HFF-Myc (cell line): ENCODE measurements at regions not wholly inside any gene's neighbourhood (a gene's known extent, or its start where the extent isn't known, plus 50 kb on each side); places are given as distances from the start of the nearest gene placed in this dataset.

Source experiments
- DNase-seq: peaks from one replicate; pipeline ENCODE4 v3.0.0-alpha.2; 2011; ENCODE audit warnings: low read depth; ENCODE audit errors: extremely low read depth
- H3K4me3 ChIP-seq: replicated peaks from 2 replicates; pipeline ENCODE4 v1.5.1; 2011; ENCODE audit warnings: low read depth, mild to moderate bottlenecking, control low read depth, low read length
- TF ChIP-seq, protein P1 (sequence below): IDR thresholded peaks from 2 replicates; pipeline ENCODE4 v1.5.1; 2012; ENCODE audit warnings: mild to moderate bottlenecking, low read depth, low read length, control low read depth; ENCODE audit errors: missing control alignments

DNA sequence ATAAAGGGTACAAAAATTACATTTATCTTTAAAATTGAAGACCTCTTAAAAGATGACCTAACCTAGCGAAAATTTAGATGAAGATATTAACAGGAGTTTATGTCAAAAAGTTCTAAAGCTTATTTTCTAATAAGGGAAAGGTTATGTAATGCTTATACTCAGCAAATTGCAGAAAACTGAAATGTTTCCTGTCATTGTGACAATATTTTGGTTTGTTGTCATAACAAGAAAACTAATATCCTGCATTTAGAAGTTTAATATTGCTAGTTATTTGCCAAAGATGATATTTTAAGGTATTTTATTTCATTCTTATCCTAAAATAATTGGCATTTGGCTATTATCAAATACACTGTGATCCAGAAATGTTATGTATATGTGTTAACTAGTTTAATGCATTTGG is 294.5 kb downstream of the C3orf38 start:
- no peak for DNase-seq
- TF ChIP-seq, protein P1, sequence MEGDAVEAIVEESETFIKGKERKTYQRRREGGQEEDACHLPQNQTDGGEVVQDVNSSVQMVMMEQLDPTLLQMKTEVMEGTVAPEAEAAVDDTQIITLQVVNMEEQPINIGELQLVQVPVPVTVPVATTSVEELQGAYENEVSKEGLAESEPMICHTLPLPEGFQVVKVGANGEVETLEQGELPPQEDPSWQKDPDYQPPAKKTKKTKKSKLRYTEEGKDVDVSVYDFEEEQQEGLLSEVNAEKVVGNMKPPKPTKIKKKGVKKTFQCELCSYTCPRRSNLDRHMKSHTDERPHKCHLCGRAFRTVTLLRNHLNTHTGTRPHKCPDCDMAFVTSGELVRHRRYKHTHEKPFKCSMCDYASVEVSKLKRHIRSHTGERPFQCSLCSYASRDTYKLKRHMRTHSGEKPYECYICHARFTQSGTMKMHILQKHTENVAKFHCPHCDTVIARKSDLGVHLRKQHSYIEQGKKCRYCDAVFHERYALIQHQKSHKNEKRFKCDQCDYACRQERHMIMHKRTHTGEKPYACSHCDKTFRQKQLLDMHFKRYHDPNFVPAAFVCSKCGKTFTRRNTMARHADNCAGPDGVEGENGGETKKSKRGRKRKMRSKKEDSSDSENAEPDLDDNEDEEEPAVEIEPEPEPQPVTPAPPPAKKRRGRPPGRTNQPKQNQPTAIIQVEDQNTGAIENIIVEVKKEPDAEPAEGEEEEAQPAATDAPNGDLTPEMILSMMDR = no peak
- no peak overlapping the region for H3K4me3 ChIP-seq

DNA sequence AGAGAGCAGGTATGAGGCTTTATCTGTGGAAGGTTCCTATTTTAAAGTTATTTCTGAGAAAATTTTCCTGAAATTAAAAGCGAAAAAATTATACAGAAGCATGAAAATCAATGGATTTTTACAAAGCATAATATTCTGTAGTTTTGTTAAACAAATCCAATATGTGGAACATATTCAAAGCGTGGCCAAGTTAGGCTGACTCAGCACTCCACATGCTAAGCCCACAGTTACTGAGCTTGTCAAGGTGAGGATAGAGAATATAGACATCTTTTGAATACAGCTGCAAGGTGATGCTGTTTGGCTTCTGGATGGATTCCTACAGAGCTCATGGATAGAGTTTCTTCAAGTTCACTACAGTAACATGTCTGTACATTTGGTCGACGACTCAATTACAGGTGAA is 302.5 kb downstream of the C3orf38 start:
- TF ChIP-seq, protein P1 = no peak
- DNase-seq = no peak
- no peak overlapping the region for H3K4me3 ChIP-seq

DNA sequence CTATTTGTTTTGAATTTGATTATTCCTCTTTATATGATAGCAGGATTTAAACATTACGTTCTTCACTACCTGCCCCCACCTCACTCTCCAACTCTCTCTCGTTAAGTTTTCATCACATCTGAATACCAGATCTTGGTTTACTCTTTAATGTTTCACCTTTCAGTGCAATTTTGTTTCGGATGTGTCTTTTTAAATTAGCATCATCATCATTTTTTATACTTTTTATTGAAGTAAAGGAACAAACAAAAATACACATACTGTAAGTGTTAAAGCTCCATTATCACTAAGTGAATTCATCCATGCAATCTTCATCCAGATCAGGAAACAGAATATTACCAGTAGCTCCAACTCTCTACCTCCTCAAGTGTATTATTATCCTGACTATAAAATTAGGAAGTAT is 310.6 kb downstream of the C3orf38 start:
- no peak for DNase-seq
- H3K4me3 ChIP-seq = no peak overlapping the region
- TF ChIP-seq, protein P1 = no peak

DNA sequence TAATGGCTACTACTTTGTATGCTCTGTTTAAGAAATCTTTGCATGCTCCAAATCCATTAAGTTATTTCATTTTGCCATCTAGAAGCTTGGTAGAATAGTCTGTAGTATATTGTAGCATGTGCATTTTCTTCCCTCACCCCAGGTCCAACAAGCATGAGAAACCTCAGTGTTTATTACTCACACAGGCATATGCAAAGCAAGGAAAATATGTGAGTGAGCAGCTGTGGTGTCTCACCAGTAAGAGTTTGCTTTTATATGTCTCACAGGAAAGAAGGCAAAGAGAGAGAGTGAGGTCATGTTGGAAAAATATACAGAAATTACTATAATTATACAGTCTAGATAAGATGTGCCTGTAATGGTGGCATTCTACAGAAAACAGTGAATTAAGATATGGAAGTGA is 312.5 kb downstream of the C3orf38 start:
- no peak for DNase-seq

DNA sequence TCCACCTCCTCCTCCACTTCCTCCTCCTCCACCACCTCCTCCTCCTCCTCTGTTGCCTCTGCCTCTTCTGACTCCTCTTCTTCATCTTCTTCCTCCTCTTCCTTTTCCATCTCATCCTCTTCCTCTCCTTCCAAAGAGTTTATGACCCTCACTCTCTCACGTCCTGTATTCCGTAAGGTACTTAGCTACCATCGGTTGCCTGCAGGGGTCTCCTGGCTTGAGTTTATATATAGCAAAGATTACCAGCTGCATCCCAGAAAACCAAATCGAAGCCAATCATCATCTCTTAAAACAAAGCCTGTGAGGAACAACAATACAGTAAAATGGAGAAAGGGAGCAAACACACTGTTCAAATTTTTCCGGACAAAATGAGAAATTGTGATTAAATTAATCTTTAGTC is 317.4 kb downstream of the C3orf38 start:
- TF ChIP-seq, protein P1 = no peak
- DNase-seq = no peak
- no peak overlapping the region for H3K4me3 ChIP-seq

More for the DNA sequence above, 312.5 kb downstream of the C3orf38 start:
- TF ChIP-seq, protein P1 = no peak
- no peak overlapping the region for H3K4me3 ChIP-seq

DNA sequence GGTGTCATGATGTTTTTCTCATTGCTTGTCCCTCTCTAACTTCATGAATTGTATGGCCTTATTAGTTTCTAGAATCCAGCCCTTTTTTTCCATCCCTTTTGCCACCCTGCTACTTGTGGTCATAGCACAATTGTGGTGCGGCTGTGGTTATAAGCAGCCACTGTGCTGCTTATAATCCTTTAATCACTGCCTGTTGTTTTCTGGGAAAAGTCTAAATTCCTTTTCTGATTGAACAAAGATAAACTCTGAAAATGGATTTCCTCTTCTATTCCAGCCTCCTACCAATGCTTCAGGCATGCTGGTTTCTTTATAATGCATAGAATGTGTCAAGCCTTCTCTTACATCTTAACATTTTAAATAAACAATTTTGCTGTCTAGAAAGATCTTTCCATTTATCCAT is 319.5 kb downstream of the C3orf38 start:
- TF ChIP-seq, protein P1 = no peak
- no peak for DNase-seq
- no peak overlapping the region for H3K4me3 ChIP-seq

DNA sequence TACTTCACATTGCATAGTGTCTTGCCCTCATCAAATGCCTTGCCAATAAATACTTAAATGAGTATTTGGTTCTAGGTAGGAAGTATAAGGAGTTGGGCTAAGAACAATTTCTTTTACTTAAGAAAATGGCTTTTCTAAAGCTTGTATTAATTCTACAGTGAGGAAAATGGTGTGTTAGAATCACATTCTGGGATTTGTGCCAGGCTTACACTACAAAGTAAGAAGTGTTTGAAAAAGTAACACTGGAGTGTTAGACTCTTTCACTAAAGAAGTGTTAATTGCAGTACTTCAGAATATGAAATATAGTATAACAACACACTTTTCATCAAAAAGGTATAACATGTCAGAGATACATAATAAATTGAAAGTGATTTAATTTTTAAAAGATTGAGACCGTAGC is 328.7 kb downstream of the C3orf38 start:
- DNase-seq = no peak
- TF ChIP-seq, protein P1 = no peak
- H3K4me3 ChIP-seq = no peak overlapping the region
